GM20000 (cell line): ENCODE measurements at regions not wholly inside any gene's neighbourhood (a gene's known extent, or its start where the extent isn't known, plus 50 kb on each side); places are given as distances from the start of the nearest gene placed in this dataset.

ENCODE experiments used
- DNase-seq: peaks from one replicate; pipeline ENCODE4 v3.0.0; 2012; ENCODE audit warnings: low spot score
- CTCF ChIP-seq: IDR thresholded peaks from 2 replicates; pipeline ENCODE4 v1.5.1; 2012; ENCODE audit warnings: mild to moderate bottlenecking, control low read depth; ENCODE audit errors: extremely low read depth, missing control alignments

- TF ChIP-seq CTCF = no peak
- DNase-seq = no peak
These were observed 641.3 kb downstream of the KCNJ2 start for GRCh38 chr17:70810609-70811008.

GRCh38 chr17:70813355-70813930, 644.1 kb downstream of the KCNJ2 start:
- TF ChIP-seq CTCF = no peak
- no peak for DNase-seq

DNA sequence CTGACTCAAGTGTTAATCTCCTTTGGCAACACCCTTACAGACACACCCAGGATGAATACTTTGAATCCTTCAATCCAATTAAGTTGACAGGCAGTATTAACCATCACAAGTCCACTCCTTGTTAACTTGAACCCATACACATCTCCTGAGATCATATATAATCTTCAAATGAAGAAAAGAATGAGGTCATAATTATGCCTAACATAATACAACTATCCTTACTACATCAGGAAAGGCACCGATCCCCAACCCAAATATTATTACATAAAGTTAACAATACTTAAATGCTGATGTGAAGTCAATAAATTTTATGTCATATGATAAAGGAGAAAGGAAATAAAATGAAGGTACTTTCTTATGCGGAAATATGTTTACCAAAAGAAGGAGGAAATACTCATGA, 649.9 kb downstream of the KCNJ2 start:
- no peak for TF ChIP-seq CTCF
- DNase-seq = no peak

- no peak for TF ChIP-seq CTCF
- no peak for DNase-seq
These were observed 650.9 kb downstream of the KCNJ2 start for GRCh38 chr17:70820276-70820675.

- no peak for DNase-seq
- no peak for TF ChIP-seq CTCF
These were observed 656.2 kb downstream of the KCNJ2 start for GRCh38 chr17:70825321-70826125.

GRCh38 chr17:70829876-70830275, 660.5 kb downstream of the KCNJ2 start:
- TF ChIP-seq CTCF = no peak
- DNase-seq = no peak

DNA sequence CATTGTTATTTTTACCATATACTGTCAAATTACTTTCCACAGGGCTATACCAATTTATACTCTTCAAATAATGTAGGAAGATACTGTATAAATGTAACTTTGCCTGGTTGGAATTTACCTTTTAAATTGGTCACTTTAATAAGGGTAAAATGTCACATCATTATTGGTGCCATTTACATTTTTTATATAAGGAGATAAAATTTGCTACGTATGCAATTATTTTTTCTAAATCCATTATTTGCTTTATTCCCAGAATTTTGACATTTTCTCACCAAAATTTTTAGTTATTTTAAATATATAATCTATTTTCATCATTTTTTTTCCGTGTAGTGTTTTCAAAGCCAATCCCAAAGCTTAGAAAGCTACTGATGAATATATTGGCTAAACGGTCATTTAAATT, 664.7 kb downstream of the KCNJ2 start:
- DNase-seq = no peak
- no peak for TF ChIP-seq CTCF
